ENCODE measurements at regions not wholly inside any gene's neighbourhood (a gene's known extent, or its start where the extent isn't known, plus 50 kb on each side); places are given as distances from the start of the nearest gene placed in this dataset.

DNA sequence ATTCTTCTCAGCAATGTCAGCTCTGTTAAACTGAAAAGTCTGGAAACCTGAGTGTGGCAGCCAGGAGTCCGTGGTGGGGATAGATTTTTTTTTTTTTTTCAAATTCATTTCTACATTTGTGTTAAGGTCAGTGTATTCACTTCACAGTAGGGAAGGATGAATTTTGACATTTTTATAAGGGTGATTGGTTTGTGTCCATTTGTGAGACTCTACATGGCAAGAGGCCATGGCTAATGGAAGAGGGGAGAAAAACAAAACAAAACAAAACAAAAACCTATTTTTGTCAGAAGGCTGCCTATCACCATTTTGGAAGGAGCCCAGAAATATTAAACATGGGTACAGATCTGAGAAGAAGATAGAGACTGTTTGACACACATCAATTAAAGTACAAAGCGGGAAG is 176.1 kb downstream of the RMST start:
- no peaks in the 10 kb centered on the region for H3K9me3 ChIP-seq
- H3K36me3 ChIP-seq = no peaks in the 10 kb centered on the region
- TF ChIP-seq POLR2A (IDR thresholded peaks at IDR 0.05) = no peak
- TF ChIP-seq, protein P1, sequence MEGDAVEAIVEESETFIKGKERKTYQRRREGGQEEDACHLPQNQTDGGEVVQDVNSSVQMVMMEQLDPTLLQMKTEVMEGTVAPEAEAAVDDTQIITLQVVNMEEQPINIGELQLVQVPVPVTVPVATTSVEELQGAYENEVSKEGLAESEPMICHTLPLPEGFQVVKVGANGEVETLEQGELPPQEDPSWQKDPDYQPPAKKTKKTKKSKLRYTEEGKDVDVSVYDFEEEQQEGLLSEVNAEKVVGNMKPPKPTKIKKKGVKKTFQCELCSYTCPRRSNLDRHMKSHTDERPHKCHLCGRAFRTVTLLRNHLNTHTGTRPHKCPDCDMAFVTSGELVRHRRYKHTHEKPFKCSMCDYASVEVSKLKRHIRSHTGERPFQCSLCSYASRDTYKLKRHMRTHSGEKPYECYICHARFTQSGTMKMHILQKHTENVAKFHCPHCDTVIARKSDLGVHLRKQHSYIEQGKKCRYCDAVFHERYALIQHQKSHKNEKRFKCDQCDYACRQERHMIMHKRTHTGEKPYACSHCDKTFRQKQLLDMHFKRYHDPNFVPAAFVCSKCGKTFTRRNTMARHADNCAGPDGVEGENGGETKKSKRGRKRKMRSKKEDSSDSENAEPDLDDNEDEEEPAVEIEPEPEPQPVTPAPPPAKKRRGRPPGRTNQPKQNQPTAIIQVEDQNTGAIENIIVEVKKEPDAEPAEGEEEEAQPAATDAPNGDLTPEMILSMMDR (IDR thresholded peaks at IDR 0.05) = no peak
- DNase-seq = no peak
- no peak overlapping the region for H3K4me3 ChIP-seq
- no peak overlapping the region for H3K27ac ChIP-seq
- H3K27me3 ChIP-seq = no peaks in the 10 kb centered on the region
- no peaks in the 10 kb centered on the region for H3K4me1 ChIP-seq

DNA sequence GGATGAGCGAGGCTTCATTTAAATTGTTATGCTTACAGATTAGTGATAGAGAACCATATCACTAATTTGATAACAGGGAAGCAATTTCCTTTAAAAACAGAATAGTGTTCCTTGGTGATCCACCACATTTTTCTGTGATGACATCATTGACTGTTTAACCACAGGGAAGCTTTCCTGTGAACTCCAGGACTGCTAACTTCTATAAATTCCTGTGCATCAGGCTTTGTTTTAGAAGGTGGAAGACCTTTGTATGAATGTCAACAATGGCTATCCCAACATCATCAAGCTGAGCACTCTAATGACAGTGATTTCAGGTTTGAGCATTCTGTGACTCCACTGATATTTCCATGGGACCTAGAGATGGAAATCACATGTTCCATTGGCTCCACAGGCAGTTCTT is 177.1 kb downstream of the RMST start:
- no peak for TF ChIP-seq POLR2A (IDR thresholded peaks at IDR 0.05)
- TF ChIP-seq, protein P1 (IDR thresholded peaks at IDR 0.05) = no peak
- no peak for DNase-seq
- no peak overlapping the region for H3K27ac ChIP-seq
- no peaks in the 10 kb centered on the region for H3K27me3 ChIP-seq
- no peaks in the 10 kb centered on the region for H3K4me1 ChIP-seq
- H3K36me3 ChIP-seq = no peaks in the 10 kb centered on the region
- no peaks in the 10 kb centered on the region for H3K9me3 ChIP-seq
- no peak overlapping the region for H3K4me3 ChIP-seq

DNA sequence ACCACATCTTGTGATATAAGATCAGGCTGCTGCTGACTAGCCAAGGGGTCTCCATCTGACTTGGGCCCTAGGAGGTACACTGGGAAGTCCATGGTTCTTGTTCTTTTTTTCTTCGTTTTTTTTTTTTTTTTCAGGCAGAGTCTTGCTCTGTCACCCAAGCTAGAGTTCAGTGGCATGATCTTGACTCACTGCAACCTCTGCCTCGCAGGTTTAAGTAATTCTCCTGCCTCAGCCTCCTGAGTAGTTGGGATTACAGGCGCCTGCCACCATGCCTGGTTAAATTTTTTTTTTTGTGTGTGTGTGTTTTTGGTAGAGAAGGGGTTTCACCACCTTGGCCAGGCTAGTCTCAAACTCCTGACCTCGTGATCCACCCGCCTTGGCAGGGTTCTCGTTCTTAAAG is 178.2 kb downstream of the RMST start:
- TF ChIP-seq, protein P1 (IDR thresholded peaks at IDR 0.05) = no peak
- no peak for TF ChIP-seq POLR2A (IDR thresholded peaks at IDR 0.05)
- Histone ChIP-seq H3K27ac (no peak overlapping the region), H3K36me3 (no peaks in the 10 kb centered on the region), H3K4me1 (no peaks in the 10 kb centered on the region), H3K4me3 (no peak overlapping the region), H3K27me3 (no peaks in the 10 kb centered on the region), H3K9me3 (no peaks in the 10 kb centered on the region)
- DNase-seq = no peak

DNA sequence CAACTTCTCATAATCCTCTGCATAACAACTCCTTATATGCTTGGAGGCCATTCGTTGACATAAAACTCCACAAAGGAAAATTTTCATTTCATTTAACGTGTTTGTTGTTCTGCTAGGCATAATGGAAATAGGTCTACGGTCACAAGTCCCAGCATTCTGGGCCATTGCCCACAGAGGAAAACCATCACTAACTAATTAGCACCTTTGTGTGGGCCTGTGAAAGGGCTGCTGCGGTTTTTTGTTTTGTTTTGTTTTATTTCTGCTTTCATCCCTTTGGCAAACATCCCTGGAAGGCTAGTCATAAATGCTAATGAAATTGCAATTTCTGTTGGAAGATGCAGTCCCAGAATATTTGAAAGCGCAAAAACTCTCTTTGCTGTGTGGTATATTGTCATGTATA is 180.3 kb downstream of the RMST start:
- no peak overlapping the region for H3K27ac ChIP-seq
- H3K36me3 ChIP-seq = no peaks in the 10 kb centered on the region
- no peaks in the 10 kb centered on the region for H3K27me3 ChIP-seq
- H3K4me3 ChIP-seq = no peak overlapping the region
- TF ChIP-seq POLR2A (IDR thresholded peaks at IDR 0.05) = no peak
- TF ChIP-seq, protein P1 (IDR thresholded peaks at IDR 0.05) = no peak
- H3K9me3 ChIP-seq = no peaks in the 10 kb centered on the region
- H3K4me1 ChIP-seq = no peaks in the 10 kb centered on the region
- no peak for DNase-seq

DNA sequence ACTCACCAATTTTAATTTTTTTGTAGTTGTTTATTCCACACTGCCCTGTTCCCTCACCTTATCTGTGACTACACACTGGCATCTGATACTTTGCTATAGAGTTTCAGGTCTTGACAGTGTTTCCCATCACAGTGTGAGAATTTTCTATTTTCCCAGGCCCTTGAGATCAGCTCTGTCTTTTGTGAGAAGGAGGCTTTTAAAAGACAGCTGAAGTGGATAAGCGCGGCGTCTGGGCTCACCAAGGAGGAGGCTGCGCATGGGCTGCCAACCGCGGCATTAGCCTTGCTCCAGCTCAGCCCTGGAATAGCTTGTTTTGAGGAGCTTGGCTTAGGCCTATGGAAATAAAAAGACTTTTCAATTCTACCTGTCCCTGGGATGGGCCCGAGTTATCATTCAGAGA is 181.3 kb downstream of the RMST start:
- TF ChIP-seq POLR2A (IDR thresholded peaks at IDR 0.05) = no peak
- TF ChIP-seq, protein P1 (IDR thresholded peaks at IDR 0.05) = no peak
- Histone ChIP-seq H3K36me3 (no peaks in the 10 kb centered on the region), H3K9me3 (no peaks in the 10 kb centered on the region), H3K4me1 (no peaks in the 10 kb centered on the region), H3K27me3 (no peaks in the 10 kb centered on the region), H3K27ac (no peak overlapping the region), H3K4me3 (no peak overlapping the region)
- no peak for DNase-seq

DNA sequence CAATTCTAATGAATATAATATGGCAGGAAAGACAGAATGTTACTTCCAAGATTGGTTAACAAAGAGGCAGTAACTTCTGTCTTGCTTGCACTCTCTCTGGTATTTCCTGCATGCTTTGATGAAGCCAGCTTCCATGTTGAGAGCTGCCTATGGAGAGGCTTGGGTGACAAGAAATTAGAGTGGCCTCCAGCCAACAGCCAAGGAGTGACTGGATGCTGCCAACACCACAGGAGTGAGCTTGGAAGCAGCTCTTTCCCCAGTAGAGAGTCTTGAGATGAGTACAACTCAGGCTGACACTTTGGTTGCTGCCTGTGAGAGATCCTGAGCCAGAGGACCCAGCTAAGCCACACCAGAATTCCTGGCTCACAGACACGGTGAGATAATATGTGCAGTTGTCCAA is 183.1 kb downstream of the RMST start:
- no peak for DNase-seq
- no peak overlapping the region for H3K4me3 ChIP-seq
- no peaks in the 10 kb centered on the region for H3K9me3 ChIP-seq
- H3K4me1 ChIP-seq = no peaks in the 10 kb centered on the region
- H3K27me3 ChIP-seq = no peaks in the 10 kb centered on the region
- TF ChIP-seq POLR2A (IDR thresholded peaks at IDR 0.05) = no peak
- TF ChIP-seq, protein P1 (IDR thresholded peaks at IDR 0.05) = no peak
- H3K36me3 ChIP-seq = no peaks in the 10 kb centered on the region
- H3K27ac ChIP-seq = no peak overlapping the region

All from Peyer's patch (tissue), 4 donors.